Ascending aorta (tissue), 2 donors: ENCODE measurements at regions not wholly inside any gene's neighbourhood (a gene's known extent, or its start where the extent isn't known, plus 50 kb on each side); places are given as distances from the start of the nearest gene placed in this dataset.

ENCODE experiments used
- DNase-seq, 2 donors: peaks; one replicate each; pipeline ENCODE4 v3.0.0-alpha.2; 2019; ENCODE audit warnings: low spot score in 2 of 2
- H3K27ac ChIP-seq, 2 donors: fragments of 200-600 bp; sonication (generic); one replicate each; pipeline ENCODE4 v1.5.1; 2016 to 2017; ENCODE audit warnings: mild to moderate bottlenecking in 1 of 2
- H3K27me3 ChIP-seq: fragments of 200-600 bp; sonication (generic); one replicate; pipeline ENCODE4 v1.5.1; 2017
- H3K36me3 ChIP-seq, 2 donors: fragments of 200-600 bp; sonication (generic); one replicate each; pipeline ENCODE4 v1.5.1; 2016
- H3K4me1 ChIP-seq, 2 donors: fragments of 200-600 bp; sonication (generic); one replicate each; pipeline ENCODE4 v1.5.1; 2016 to 2017; ENCODE audit warnings: mild to moderate bottlenecking in 1 of 2
- H3K4me3 ChIP-seq, 2 donors: fragments of 200-600 bp; sonication (generic); one replicate each; pipeline ENCODE4 v1.5.1; 2016 to 2017; ENCODE audit warnings: mild to moderate bottlenecking in 1 of 2
- H3K9me3 ChIP-seq, 2 donors: fragments of 200-600 bp; sonication (generic); one replicate each; pipeline ENCODE4 v1.5.1; 2016
- CTCF ChIP-seq, 3 experiments: fragments of 200-600 bp in 2 of 3; fragments of 450-650 bp in 1 of 3; sonication (generic) in 2 of 3; IDR thresholded peaks; one replicate each; pipeline ENCODE4 v1.5.1; 2016 to 2019; ENCODE audit warnings: antibody characterized with exemption in 3 of 3, mild to moderate bottlenecking in 1 of 3, moderate library complexity in 1 of 3
- intact Hi-C: fragments of 100-400 bp; cut with DNase I; formaldehyde crosslinking; loops from one replicate; pipeline ENCODE4 v1.15.1; 2023

GRCh38 chr4:129429581-129430320 lies 333.8 kb downstream of the C4orf33 start:
- Histone ChIP-seq H3K4me3 (no peak overlapping the region), H3K9me3 (no peaks in the 10 kb centered on the region), H3K27me3 (no peaks in the 10 kb centered on the region), H3K27ac (no peak overlapping the region), H3K4me1 (no peaks in the 10 kb centered on the region), H3K36me3 (no peaks in the 10 kb centered on the region)
- intact Hi-C loops = no loop called here
- no peak for TF ChIP-seq CTCF (IDR thresholded peaks at IDR 0.05)
- DNase-seq = no peak

- H3K36me3 ChIP-seq = no peaks in the 10 kb centered on the region
- no peak overlapping the region for H3K4me3 ChIP-seq
- no peaks in the 10 kb centered on the region for H3K4me1 ChIP-seq
- intact Hi-C loops = no loop called here
- TF ChIP-seq CTCF (IDR thresholded peaks at IDR 0.05) = no peak
- no peaks in the 10 kb centered on the region for H3K9me3 ChIP-seq
- no peak for DNase-seq
- no peak overlapping the region for H3K27ac ChIP-seq
- no peaks in the 10 kb centered on the region for H3K27me3 ChIP-seq
Measured at GRCh38 chr4:129437347-129437746, 341.4 kb downstream of the C4orf33 start.

DNA sequence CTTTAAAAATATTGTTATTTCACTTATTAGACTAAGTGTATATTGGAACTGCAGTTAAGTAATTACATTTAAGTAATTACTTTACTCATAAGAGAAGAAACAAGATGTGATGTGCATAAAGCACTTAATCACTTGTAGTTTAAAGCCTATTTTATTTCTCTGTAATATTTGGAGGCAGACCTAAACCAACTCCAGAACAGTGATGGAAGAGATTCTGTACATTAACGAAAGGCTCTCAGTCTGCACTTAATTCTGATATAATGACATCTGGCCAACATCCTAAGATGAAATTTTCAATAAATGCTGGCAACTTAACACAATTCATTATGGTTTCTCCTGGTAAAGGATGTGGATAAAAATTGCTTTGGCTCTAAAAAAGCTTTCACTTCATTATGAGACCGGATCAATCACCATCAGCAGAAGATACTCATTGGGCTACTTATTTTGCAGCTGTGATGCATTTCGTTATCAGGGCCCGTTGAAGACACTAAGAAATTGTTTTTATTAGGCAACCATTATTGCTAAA lies 342.6 kb downstream of the C4orf33 start:
- Histone ChIP-seq H3K9me3 (no peaks in the 10 kb centered on the region), H3K4me1 (no peaks in the 10 kb centered on the region), H3K27me3 (no peaks in the 10 kb centered on the region), H3K27ac (no peak overlapping the region), H3K4me3 (no peak overlapping the region), H3K36me3 (no peaks in the 10 kb centered on the region)
- no peak for TF ChIP-seq CTCF (IDR thresholded peaks at IDR 0.05)
- intact Hi-C loops = no loop called here
- DNase-seq = no peak

DNA sequence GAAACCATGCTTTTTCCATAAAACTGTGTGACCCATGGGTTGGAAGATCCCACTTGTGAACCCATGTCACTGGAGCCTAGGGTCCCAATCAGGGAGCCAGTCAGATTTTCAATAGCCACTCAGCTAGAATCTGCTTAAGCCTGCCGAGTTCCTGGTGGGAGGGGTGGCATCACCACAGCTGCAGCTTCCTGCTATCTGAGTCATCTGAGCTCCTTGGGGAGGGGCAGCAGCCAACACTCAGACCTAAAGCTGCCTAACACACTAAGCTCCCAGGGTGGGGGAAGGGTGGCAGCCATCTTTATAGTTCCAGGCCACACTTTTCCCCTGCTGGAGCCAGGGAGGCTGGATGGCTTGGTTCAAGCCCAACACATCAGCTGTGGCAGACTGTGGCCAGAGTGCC lies 350.1 kb downstream of the C4orf33 start:
- no peaks in the 10 kb centered on the region for H3K4me1 ChIP-seq
- DNase-seq = no peak
- intact Hi-C loops = no loop called here

GRCh38 chr4:129453524-129454200 lies 357.7 kb downstream of the C4orf33 start:
- Histone ChIP-seq H3K36me3 (no peaks in the 10 kb centered on the region), H3K27me3 (no peaks in the 10 kb centered on the region), H3K4me1 (no peaks in the 10 kb centered on the region), H3K27ac (no peak overlapping the region), H3K4me3 (no peak overlapping the region), H3K9me3 (no peaks in the 10 kb centered on the region)
- TF ChIP-seq CTCF (IDR thresholded peaks at IDR 0.05) = no peak
- no peak for DNase-seq
- intact Hi-C loops = no loop called here

More for the DNA sequence above, 350.1 kb downstream of the C4orf33 start:
- Histone ChIP-seq H3K36me3 (no peaks in the 10 kb centered on the region), H3K9me3 (no peaks in the 10 kb centered on the region), H3K27ac (no peak overlapping the region), H3K4me3 (no peak overlapping the region), H3K27me3 (no peaks in the 10 kb centered on the region)
- TF ChIP-seq CTCF (IDR thresholded peaks at IDR 0.05) = no peak
